NCI-H526 treated with DMSO at 0.1 percent for 48 hours (cell line): ENCODE measurements at regions not wholly inside any gene's neighbourhood (a gene's known extent, or its start where the extent isn't known, plus 50 kb on each side); places are given as distances from the start of the nearest gene placed in this dataset.

Experiments
- DNase-seq: peaks from one replicate; lab custom pipeline; 2025; lab: John Stamatoyannopoulos, UW

- peak; percentile 18 for DNase-seq
These were observed 260.5 kb downstream of the CCDC85A start for GRCh38 chr2:56444339-56444738.

- no peak for DNase-seq
These were observed 264.7 kb downstream of the CCDC85A start for GRCh38 chr2:56448403-56449001.

GRCh38 chr2:56449002-56449431 lies 265.2 kb downstream of the CCDC85A start:
- DNase-seq = peak; percentile 48

GRCh38 chr2:56449449-56449860 lies 265.7 kb downstream of the CCDC85A start:
- DNase-seq = peak; percentile 50

- no peak for DNase-seq
These were observed 266.3 kb downstream of the CCDC85A start for GRCh38 chr2:56450047-56450446.

- no peak for DNase-seq
These were observed 267.0 kb downstream of the CCDC85A start for GRCh38 chr2:56450772-56451171.

GRCh38 chr2:56455642-56456041 lies 271.9 kb downstream of the CCDC85A start:
- DNase-seq = no peak

- DNase-seq = no peak
These were observed 273.0 kb downstream of the CCDC85A start for GRCh38 chr2:56456791-56457190.

GRCh38 chr2:56460508-56460907 lies 276.7 kb downstream of the CCDC85A start:
- DNase-seq = no peak

GRCh38 chr2:56464066-56464465 lies 280.3 kb downstream of the CCDC85A start:
- DNase-seq = no peak

- DNase-seq = no peak
These were observed 280.8 kb downstream of the CCDC85A start for GRCh38 chr2:56464613-56465012.

- no peak for DNase-seq
These were observed 281.7 kb downstream of the CCDC85A start for GRCh38 chr2:56465491-56465890.

- DNase-seq = no peak
These were observed 289.7 kb downstream of the CCDC85A start for GRCh38 chr2:56473524-56473923.

GRCh38 chr2:56474412-56475158 lies 290.8 kb downstream of the CCDC85A start:
- peak; percentile 6 for DNase-seq

- DNase-seq = no peak
These were observed 291.4 kb downstream of the CCDC85A start for GRCh38 chr2:56475191-56475590.

GRCh38 chr2:56476509-56477071 lies 292.8 kb downstream of the CCDC85A start:
- DNase-seq = no peak

- no peak for DNase-seq
These were observed 294.2 kb downstream of the CCDC85A start for GRCh38 chr2:56478027-56478426.

GRCh38 chr2:56483081-56483480 lies 299.3 kb downstream of the CCDC85A start:
- no peak for DNase-seq

- no peak for DNase-seq
These were observed 301.1 kb downstream of the CCDC85A start for GRCh38 chr2:56484906-56485305.

GRCh38 chr2:56500317-56500716 lies 316.5 kb downstream of the CCDC85A start:
- no peak for DNase-seq

- DNase-seq = no peak
These were observed 318.8 kb downstream of the CCDC85A start for GRCh38 chr2:56502616-56503015.

GRCh38 chr2:56505885-56506284 lies 322.1 kb downstream of the CCDC85A start:
- peak; percentile 17 for DNase-seq

- no peak for DNase-seq
These were observed 324.9 kb downstream of the CCDC85A start for GRCh38 chr2:56508662-56509061.
